ENCODE measurements at regions not wholly inside any gene's neighbourhood (a gene's known extent, or its start where the extent isn't known, plus 50 kb on each side); places are given as distances from the start of the nearest gene placed in this dataset.

DNA sequence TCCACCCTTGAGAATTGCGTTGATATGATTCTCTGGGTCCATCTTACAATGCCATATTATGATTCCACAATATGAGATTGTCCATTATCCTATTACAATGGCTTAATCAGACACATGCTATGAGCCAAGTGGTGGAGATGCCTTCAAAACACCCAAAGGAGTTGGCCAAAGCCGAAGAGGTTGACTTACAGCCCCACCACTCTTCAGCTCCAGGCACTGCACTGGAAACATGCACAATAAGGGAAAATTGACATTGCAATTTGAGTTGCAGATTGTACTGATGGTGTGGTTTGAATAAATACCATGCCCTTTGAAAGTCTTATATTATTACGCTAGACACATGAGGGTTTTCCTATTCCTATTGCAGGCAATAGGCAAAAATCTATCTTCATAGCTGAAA lies 75.4 kb upstream of the TNFSF11 start:
- TF ChIP-seq, protein P1, sequence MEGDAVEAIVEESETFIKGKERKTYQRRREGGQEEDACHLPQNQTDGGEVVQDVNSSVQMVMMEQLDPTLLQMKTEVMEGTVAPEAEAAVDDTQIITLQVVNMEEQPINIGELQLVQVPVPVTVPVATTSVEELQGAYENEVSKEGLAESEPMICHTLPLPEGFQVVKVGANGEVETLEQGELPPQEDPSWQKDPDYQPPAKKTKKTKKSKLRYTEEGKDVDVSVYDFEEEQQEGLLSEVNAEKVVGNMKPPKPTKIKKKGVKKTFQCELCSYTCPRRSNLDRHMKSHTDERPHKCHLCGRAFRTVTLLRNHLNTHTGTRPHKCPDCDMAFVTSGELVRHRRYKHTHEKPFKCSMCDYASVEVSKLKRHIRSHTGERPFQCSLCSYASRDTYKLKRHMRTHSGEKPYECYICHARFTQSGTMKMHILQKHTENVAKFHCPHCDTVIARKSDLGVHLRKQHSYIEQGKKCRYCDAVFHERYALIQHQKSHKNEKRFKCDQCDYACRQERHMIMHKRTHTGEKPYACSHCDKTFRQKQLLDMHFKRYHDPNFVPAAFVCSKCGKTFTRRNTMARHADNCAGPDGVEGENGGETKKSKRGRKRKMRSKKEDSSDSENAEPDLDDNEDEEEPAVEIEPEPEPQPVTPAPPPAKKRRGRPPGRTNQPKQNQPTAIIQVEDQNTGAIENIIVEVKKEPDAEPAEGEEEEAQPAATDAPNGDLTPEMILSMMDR (IDR thresholded peaks at IDR 0.05) = no peak
- no peak for TF ChIP-seq POLR2A (IDR thresholded peaks at IDR 0.05)
